Muscle layer of duodenum (tissue), 2 donors: ENCODE measurements at regions not wholly inside any gene's neighbourhood (a gene's known extent, or its start where the extent isn't known, plus 50 kb on each side); places are given as distances from the start of the nearest gene placed in this dataset.

Experiments
- H3K27ac ChIP-seq: one replicate; pipeline ENCODE4 v1.7.0; 2013; ENCODE audit warnings: mild to moderate bottlenecking, low read length
- H3K27me3 ChIP-seq: one replicate; pipeline ENCODE4 v1.7.0; 2013; ENCODE audit warnings: low read depth, mild to moderate bottlenecking, control low read depth, low read length
- H3K36me3 ChIP-seq, 2 donors: one replicate each; pipeline ENCODE4 v1.7.0; 2013; ENCODE audit warnings: low read length in 2 of 2, control low read depth in 1 of 2, mild to moderate bottlenecking in 1 of 2; ENCODE audit not compliant: insufficient read depth in 2 of 2, control insufficient read depth in 1 of 2
- H3K4me1 ChIP-seq, 2 donors: one replicate each; pipeline ENCODE4 v1.7.0; 2013; ENCODE audit warnings: low read length in 2 of 2, mild to moderate bottlenecking in 2 of 2, control low read depth in 1 of 2, moderate library complexity in 1 of 2; ENCODE audit not compliant: insufficient read depth in 2 of 2, control insufficient read depth in 1 of 2
- H3K4me3 ChIP-seq, 2 donors: one replicate each; pipeline ENCODE4 v1.7.0; 2013; ENCODE audit warnings: low read length in 2 of 2, low read depth in 1 of 2, mild to moderate bottlenecking in 1 of 2
- H3K9me3 ChIP-seq, 2 donors: one replicate each; pipeline ENCODE4 v1.7.0; 2013; ENCODE audit warnings: low read length in 2 of 2, control low read depth in 1 of 2, mild to moderate bottlenecking in 1 of 2; ENCODE audit not compliant: control insufficient read depth in 1 of 2
- donor health status: healthy.

- Histone ChIP-seq H3K9me3 (no peaks in the 10 kb centered on the region), H3K4me1 (peaks cover 6% of the 10 kb centered on the region in 2 donors), H3K27ac (no peak overlapping the region), H3K36me3 (no peaks in the 10 kb centered on the region), H3K27me3 (no peaks in the 10 kb centered on the region), H3K4me3 (no peak overlapping the region)
Measured at GRCh38 chr1:221418346-221418745, 323.5 kb downstream of the DUSP10 start.

GRCh38 chr1:221419513-221420095, 322.3 kb downstream of the DUSP10 start:
- peaks cover 6% of the 10 kb centered on the region in 2 donors for H3K4me1 ChIP-seq
- H3K36me3 ChIP-seq = no peaks in the 10 kb centered on the region
- no peaks in the 10 kb centered on the region for H3K9me3 ChIP-seq
- no peak overlapping the region for H3K27ac ChIP-seq
- no peak overlapping the region for H3K4me3 ChIP-seq
- H3K27me3 ChIP-seq = no peaks in the 10 kb centered on the region

- H3K9me3 ChIP-seq = no peaks in the 10 kb centered on the region
- no peak overlapping the region for H3K4me3 ChIP-seq
- no peaks in the 10 kb centered on the region for H3K36me3 ChIP-seq
- H3K27ac ChIP-seq = no peak overlapping the region
- H3K4me1 ChIP-seq = no peaks in the 10 kb centered on the region
- no peaks in the 10 kb centered on the region for H3K27me3 ChIP-seq
Measured at GRCh38 chr1:221429264-221429663, 312.6 kb downstream of the DUSP10 start.

- Histone ChIP-seq H3K27me3 (no peaks in the 10 kb centered on the region), H3K4me1 (peaks cover 0 to 4% of the 10 kb centered on the region in 2 donors), H3K9me3 (no peaks in the 10 kb centered on the region), H3K27ac (no peak overlapping the region), H3K4me3 (no peak overlapping the region), H3K36me3 (no peaks in the 10 kb centered on the region)
Measured at GRCh38 chr1:221430152-221430960, 311.5 kb downstream of the DUSP10 start.

- peaks cover 4 to 6% of the 10 kb centered on the region in 2 donors for H3K4me1 ChIP-seq
- no peaks in the 10 kb centered on the region for H3K36me3 ChIP-seq
- H3K9me3 ChIP-seq = no peaks in the 10 kb centered on the region
- no peaks in the 10 kb centered on the region for H3K27me3 ChIP-seq
- H3K4me3 ChIP-seq = no peak overlapping the region
- H3K27ac ChIP-seq = peak overlapping the region; percentile 62
Measured at GRCh38 chr1:221431068-221431651, 310.7 kb downstream of the DUSP10 start.

- peak overlapping the region; percentile 62 for H3K27ac ChIP-seq
- no peaks in the 10 kb centered on the region for H3K36me3 ChIP-seq
- H3K9me3 ChIP-seq = no peaks in the 10 kb centered on the region
- H3K4me1 ChIP-seq = peaks cover 4 to 8% of the 10 kb centered on the region in 2 donors
- no peaks in the 10 kb centered on the region for H3K27me3 ChIP-seq
- H3K4me3 ChIP-seq = no peak overlapping the region
Measured at GRCh38 chr1:221431961-221432360, 309.9 kb downstream of the DUSP10 start.

- no peak overlapping the region for H3K27ac ChIP-seq
- H3K27me3 ChIP-seq = no peaks in the 10 kb centered on the region
- H3K9me3 ChIP-seq = no peaks in the 10 kb centered on the region
- H3K4me1 ChIP-seq = peaks cover 4 to 19% of the 10 kb centered on the region in 2 donors
- no peak overlapping the region for H3K4me3 ChIP-seq
- H3K36me3 ChIP-seq = no peaks in the 10 kb centered on the region
Measured at GRCh38 chr1:221435504-221435904, 306.4 kb downstream of the DUSP10 start.

GRCh38 chr1:221437171-221437570, 304.7 kb downstream of the DUSP10 start:
- peaks cover 4 to 27% of the 10 kb centered on the region in 2 donors for H3K4me1 ChIP-seq
- H3K36me3 ChIP-seq = no peaks in the 10 kb centered on the region
- H3K9me3 ChIP-seq = no peaks in the 10 kb centered on the region
- no peaks in the 10 kb centered on the region for H3K27me3 ChIP-seq
- H3K27ac ChIP-seq = no peak overlapping the region
- no peak overlapping the region for H3K4me3 ChIP-seq

GRCh38 chr1:221437926-221438325, 304.0 kb downstream of the DUSP10 start:
- H3K4me3 ChIP-seq = no peak overlapping the region
- H3K9me3 ChIP-seq = no peaks in the 10 kb centered on the region
- H3K27me3 ChIP-seq = no peaks in the 10 kb centered on the region
- peaks cover 4 to 27% of the 10 kb centered on the region in 2 donors for H3K4me1 ChIP-seq
- no peaks in the 10 kb centered on the region for H3K36me3 ChIP-seq
- no peak overlapping the region for H3K27ac ChIP-seq

GRCh38 chr1:221439008-221439746, 302.7 kb downstream of the DUSP10 start:
- no peak overlapping the region for H3K27ac ChIP-seq
- H3K27me3 ChIP-seq = no peaks in the 10 kb centered on the region
- no peak overlapping the region for H3K4me3 ChIP-seq
- no peaks in the 10 kb centered on the region for H3K9me3 ChIP-seq
- no peaks in the 10 kb centered on the region for H3K36me3 ChIP-seq
- peaks cover 4 to 31% of the 10 kb centered on the region in 2 donors for H3K4me1 ChIP-seq
